ENCODE measurements at regions not wholly inside any gene's neighbourhood (a gene's known extent, or its start where the extent isn't known, plus 50 kb on each side); places are given as distances from the start of the nearest gene placed in this dataset.

- TF ChIP-seq CTCF (IDR thresholded peaks at IDR 0.05; ENCODE audit: insufficient read depth, low read length) (no peak), POLR2AphosphoS5 (IDR thresholded peaks at IDR 0.05; ENCODE audit: low read depth) (no peak), GABPA (IDR thresholded peaks at IDR 0.05; ENCODE audit: low read depth) (no peak)
- TF ChIP-seq, protein P1, sequence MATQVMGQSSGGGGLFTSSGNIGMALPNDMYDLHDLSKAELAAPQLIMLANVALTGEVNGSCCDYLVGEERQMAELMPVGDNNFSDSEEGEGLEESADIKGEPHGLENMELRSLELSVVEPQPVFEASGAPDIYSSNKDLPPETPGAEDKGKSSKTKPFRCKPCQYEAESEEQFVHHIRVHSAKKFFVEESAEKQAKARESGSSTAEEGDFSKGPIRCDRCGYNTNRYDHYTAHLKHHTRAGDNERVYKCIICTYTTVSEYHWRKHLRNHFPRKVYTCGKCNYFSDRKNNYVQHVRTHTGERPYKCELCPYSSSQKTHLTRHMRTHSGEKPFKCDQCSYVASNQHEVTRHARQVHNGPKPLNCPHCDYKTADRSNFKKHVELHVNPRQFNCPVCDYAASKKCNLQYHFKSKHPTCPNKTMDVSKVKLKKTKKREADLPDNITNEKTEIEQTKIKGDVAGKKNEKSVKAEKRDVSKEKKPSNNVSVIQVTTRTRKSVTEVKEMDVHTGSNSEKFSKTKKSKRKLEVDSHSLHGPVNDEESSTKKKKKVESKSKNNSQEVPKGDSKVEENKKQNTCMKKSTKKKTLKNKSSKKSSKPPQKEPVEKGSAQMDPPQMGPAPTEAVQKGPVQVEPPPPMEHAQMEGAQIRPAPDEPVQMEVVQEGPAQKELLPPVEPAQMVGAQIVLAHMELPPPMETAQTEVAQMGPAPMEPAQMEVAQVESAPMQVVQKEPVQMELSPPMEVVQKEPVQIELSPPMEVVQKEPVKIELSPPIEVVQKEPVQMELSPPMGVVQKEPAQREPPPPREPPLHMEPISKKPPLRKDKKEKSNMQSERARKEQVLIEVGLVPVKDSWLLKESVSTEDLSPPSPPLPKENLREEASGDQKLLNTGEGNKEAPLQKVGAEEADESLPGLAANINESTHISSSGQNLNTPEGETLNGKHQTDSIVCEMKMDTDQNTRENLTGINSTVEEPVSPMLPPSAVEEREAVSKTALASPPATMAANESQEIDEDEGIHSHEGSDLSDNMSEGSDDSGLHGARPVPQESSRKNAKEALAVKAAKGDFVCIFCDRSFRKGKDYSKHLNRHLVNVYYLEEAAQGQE (IDR thresholded peaks at IDR 0.05; ENCODE audit: insufficient replicate concordance, low read depth), result no peak
Observed at GRCh38 chr6:155755452-155755851, 299.8 kb upstream of the NOX3 start.
